Fibroblast of skin of abdomen (primary cell): ENCODE measurements at regions not wholly inside any gene's neighbourhood (a gene's known extent, or its start where the extent isn't known, plus 50 kb on each side); places are given as distances from the start of the nearest gene placed in this dataset.

Experiments used
- DNase-seq: peaks from one replicate; pipeline ENCODE4 v3.0.0-alpha.2; 2013

- DNase-seq, result no peak
These were observed 366.9 kb upstream of the HSFY2 start for GRCh38 chrY:19140285-19140920.

- DNase-seq, result no peak
These were observed 360.9 kb upstream of the HSFY2 start for GRCh38 chrY:19134426-19134825.

- DNase-seq, result no peak
These were observed 357.2 kb upstream of the HSFY2 start for GRCh38 chrY:19130569-19131358.

- DNase-seq, result no peak
These were observed 353.4 kb upstream of the HSFY2 start for GRCh38 chrY:19126889-19127288.

GRCh38 chrY:19124609-19125008 lies 351.1 kb upstream of the HSFY2 start:
- DNase-seq, result no peak

- DNase-seq, result no peak
These were observed 348.9 kb upstream of the HSFY2 start for GRCh38 chrY:19122450-19122849.

GRCh38 chrY:19098349-19098748 lies 324.8 kb upstream of the HSFY2 start:
- no peak for DNase-seq

GRCh38 chrY:19095460-19095859 lies 321.9 kb upstream of the HSFY2 start:
- DNase-seq, result no peak

GRCh38 chrY:19083006-19083405 lies 309.5 kb upstream of the HSFY2 start:
- no peak for DNase-seq

- DNase-seq, result peak; percentile 22
These were observed 304.2 kb upstream of the HSFY2 start for GRCh38 chrY:19077698-19078113.

- DNase-seq, result peak; percentile 80
These were observed 303.5 kb upstream of the HSFY2 start for GRCh38 chrY:19076846-19077697.

- DNase-seq, result peak; percentile 84
These were observed 302.1 kb upstream of the HSFY2 start for GRCh38 chrY:19075471-19076253.

GRCh38 chrY:19067435-19067834 lies 293.9 kb upstream of the HSFY2 start:
- no peak for DNase-seq

- no peak for DNase-seq
These were observed 293.1 kb upstream of the HSFY2 start for GRCh38 chrY:19066447-19067190.

- DNase-seq, result no peak
These were observed 291.6 kb upstream of the HSFY2 start for GRCh38 chrY:19065119-19065518.

- DNase-seq, result no peak
These were observed 286.2 kb upstream of the HSFY2 start for GRCh38 chrY:19059733-19060132.

GRCh38 chrY:19058831-19059370 lies 285.4 kb upstream of the HSFY2 start:
- no peak for DNase-seq

GRCh38 chrY:19056138-19056469 lies 282.6 kb upstream of the HSFY2 start:
- no peak for DNase-seq

- no peak for DNase-seq
These were observed 281.9 kb upstream of the HSFY2 start for GRCh38 chrY:19055232-19056137.

GRCh38 chrY:19053806-19054205 lies 280.3 kb upstream of the HSFY2 start:
- DNase-seq, result no peak
